ENCODE measurements at regions not wholly inside any gene's neighbourhood (a gene's known extent, or its start where the extent isn't known, plus 50 kb on each side); places are given as distances from the start of the nearest gene placed in this dataset.

- no peak for DNase-seq (ENCODE audit: low spot score)
Measured at GRCh38 chr10:8978100-8978499, 923.6 kb downstream of the GATA3 start.

DNA sequence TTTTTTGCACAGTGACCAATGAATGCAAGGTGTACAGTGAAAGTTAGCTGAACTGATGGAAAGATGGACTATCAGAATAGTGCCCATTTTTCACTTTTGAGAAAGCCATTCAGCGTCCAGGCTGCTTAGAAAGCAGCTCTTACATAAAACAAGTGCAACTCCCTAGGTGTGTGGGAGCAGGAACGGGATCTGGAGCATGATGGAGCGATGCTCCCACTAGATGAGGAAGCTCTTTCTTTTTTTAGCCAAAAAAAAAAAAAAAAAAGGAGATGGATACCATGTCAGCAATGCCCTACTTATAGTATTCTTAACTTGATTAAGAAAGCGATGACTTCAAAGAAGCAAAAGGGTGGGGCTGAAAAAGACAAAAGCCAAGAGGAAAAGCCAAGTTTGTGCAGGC is 925.5 kb downstream of the GATA3 start:
- no peak for DNase-seq (ENCODE audit: low spot score)

GRCh38 chr10:8981277-8981676 is 926.8 kb downstream of the GATA3 start:
- DNase-seq (ENCODE audit: low spot score): no peak

- DNase-seq (ENCODE audit: low spot score): no peak
Measured at GRCh38 chr10:8985651-8986050, 931.2 kb downstream of the GATA3 start.

GRCh38 chr10:8986975-8987374 is 932.5 kb downstream of the GATA3 start:
- no peak for DNase-seq (ENCODE audit: low spot score)

DNA sequence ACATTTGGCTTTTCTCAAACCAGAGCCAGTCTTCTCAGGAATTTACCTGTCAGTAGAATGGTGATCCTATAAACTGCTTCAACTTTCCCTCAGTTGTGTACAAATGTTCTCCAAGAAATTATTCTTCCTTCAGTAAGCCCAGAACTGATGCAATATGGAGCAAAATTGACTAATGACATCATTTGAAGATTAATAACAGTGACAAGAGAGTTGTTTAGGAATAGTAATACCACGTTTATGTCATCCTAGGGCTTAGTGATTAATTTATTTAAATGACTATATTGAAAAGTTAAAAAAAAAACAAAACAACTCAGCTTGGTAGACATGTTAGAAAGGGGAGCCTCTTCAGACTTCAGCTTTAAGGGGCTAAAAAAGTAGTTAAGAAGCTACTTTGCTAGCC is 933.2 kb downstream of the GATA3 start:
- no peak for DNase-seq (ENCODE audit: low spot score)

- DNase-seq (ENCODE audit: low spot score): no peak
Measured at GRCh38 chr10:8990280-8990987, 935.9 kb downstream of the GATA3 start.

DNA sequence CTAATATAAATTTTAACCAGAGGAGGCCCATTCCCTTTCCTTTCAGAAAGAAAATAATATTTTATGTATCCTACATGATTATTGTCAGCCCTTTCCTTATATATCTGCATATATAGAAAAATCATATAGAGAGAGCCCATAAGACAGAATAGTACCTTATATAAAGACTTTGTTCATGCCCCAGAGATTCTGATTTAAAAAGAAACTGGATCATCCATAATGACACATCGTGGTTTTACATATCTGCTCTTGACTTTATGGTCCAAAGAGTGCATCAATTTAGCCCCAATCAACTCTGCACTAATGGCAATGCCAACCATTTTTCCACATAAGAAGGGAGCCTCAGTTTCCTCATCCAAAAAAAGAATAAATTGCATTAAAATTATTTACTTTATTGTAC is 937.5 kb downstream of the GATA3 start:
- DNase-seq (ENCODE audit: low spot score): no peak

GRCh38 chr10:8993864-8994263 is 939.4 kb downstream of the GATA3 start:
- no peak for DNase-seq (ENCODE audit: low spot score)

GRCh38 chr10:8998751-8999150 is 944.3 kb downstream of the GATA3 start:
- no peak for DNase-seq (ENCODE audit: low spot score)

- DNase-seq (ENCODE audit: low spot score): no peak
Measured at GRCh38 chr10:9003122-9003521, 948.6 kb downstream of the GATA3 start.

DNA sequence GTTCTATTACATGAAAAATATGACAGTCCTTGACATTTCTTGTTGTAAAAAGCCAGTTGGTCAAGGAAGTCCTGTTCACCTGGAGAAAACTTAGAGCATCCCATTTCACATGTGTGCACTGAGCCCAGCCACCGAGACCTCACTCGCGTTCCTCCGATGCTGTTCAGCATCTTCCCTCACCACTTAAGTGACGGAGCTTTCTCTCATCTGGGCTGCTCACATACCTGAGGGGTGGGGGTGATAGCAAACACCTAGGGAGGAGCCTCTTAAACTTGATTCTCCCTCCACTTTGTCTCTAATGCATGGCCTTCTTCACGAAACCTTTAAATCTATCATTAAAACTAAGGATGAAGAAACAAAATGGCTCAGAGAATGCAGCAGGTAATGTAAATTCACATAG is 950.2 kb downstream of the GATA3 start:
- DNase-seq (ENCODE audit: low spot score): no peak

DNA sequence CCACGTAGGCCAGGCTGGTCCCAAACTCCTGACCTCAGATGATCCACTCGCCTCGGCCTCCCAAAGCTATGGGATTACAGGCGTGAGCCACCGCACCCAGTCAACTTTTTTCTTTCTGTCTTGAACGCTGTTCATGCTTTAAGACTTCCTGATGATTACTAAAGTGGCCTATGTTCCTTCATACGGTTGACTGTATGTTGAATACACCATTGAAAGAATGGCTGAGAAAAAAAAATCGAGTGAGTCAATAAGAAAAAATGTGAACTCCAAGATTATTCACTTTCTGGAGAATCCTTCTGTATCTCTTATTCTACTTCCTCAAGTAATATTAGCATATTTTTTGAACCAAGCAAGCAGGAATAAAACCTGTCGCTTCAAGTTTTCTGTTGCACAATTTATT is 955.0 kb downstream of the GATA3 start:
- DNase-seq (ENCODE audit: low spot score): no peak

GRCh38 chr10:9010093-9010492 is 955.6 kb downstream of the GATA3 start:
- peak; percentile 7 for DNase-seq (ENCODE audit: low spot score)

DNA sequence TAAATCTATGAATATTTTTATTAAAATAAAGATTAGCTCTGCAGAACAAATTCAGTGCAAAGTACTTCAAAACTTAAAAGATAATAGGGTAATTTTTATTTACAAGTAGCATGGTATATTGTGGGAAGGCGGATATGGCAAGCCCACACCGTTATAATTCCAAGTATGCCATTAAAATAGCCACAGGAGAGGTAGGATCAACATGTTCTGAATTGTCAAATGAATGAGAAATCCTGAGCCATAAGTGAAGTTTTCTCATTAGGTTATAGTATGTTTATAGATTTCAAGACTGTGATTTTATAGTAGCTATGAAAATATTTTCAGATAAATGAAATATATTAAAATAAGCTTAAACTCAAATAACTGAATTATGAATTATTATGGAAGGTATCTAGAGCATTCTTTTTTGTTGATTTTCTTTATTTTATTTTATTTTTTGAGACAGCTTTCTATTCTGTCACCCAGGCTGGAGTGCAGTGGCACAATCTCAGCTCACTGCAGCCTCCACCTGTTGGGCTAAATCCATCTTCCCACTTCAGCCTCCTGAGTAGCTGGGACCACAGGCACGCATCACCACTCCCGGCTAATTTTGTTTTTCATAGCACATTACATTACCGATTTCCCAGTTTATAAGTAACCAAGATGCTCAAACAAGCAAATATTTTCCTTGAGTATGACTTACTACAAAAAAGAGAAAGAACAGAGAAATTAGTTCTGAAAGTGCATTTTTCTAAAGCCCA is 956.6 kb downstream of the GATA3 start:
- DNase-seq (ENCODE audit: low spot score): no peak

DNA sequence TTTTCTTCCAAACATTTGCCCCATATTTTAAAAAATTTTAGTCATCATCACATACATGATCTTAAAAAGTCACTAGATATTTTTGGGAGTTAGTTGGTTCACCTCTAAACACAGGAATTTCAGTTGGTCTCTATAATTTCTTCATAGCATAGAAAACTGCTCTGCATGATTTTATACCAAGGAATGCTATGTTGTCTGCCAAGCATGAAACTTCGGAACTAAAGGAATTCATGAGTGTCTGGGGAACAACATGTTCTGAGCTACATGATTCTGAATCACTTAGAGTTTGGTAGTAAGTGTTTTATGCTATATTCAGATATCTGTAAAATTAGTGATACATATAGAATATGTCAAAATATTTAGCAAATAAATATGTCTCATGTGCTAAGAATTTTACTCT is 957.8 kb downstream of the GATA3 start:
- no peak for DNase-seq (ENCODE audit: low spot score)

- DNase-seq (ENCODE audit: low spot score): no peak
Measured at GRCh38 chr10:9015005-9015404, 960.5 kb downstream of the GATA3 start.

DNA sequence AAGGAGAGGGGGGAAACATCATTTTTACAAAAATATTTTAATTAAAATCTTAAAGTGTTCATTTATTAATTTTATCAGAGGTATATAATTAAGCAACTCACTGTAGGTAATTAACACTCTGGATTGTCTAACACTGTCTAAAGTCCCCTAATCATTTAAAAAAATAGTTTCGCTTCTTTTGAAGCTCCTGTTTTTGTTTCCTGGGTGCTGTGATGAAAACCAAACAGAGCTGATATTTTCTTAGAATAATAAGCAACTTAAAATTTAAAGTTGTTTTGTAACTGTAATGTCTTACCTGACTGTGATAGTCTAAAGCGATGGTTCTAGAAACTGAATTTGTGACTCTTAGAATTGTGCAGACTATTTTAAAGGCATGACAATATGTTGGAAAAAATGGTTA is 961.0 kb downstream of the GATA3 start:
- no peak for DNase-seq (ENCODE audit: low spot score)

GRCh38 chr10:9016930-9017329 is 962.4 kb downstream of the GATA3 start:
- DNase-seq (ENCODE audit: low spot score): no peak

GRCh38 chr10:9018195-9019173 is 964.0 kb downstream of the GATA3 start:
- no peak for DNase-seq (ENCODE audit: low spot score)

GRCh38 chr10:9023206-9023605 is 968.7 kb downstream of the GATA3 start:
- DNase-seq (ENCODE audit: low spot score): no peak

DNA sequence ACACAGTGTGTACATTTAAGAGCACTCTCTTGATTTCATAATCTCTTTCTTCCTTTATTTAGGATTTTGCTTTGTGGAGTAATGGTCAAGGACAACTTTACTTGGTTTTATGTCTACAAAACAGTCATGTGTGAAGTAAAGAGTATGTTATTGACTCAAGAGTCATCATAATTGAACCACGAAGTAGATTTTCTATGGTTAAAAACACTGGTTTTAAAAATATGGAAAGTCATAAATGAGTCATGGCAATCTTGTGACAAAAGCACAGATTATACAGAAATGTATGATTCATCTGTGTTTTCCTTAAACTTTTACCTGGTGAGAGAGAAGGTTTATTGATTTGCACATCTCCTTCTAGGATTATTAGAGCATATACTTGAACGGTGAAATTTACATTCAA is 969.7 kb downstream of the GATA3 start:
- no peak for DNase-seq (ENCODE audit: low spot score)

All from H4 (cell line).